Endothelial cell of umbilical vein (primary cell): ENCODE measurements at regions not wholly inside any gene's neighbourhood (a gene's known extent, or its start where the extent isn't known, plus 50 kb on each side); places are given as distances from the start of the nearest gene placed in this dataset.

Source experiments
- BruUV-seq: library from RNA; stranded (reverse); fragments of 400-500 nt; replicated peaks from 2 replicates; lab custom pipeline; 2021; lab: Mats Ljungman, UMichigan
- CTCF ChIA-PET: fragments of 300-600, 350-600 bp; sonication (Branson Sonifier 250); formaldehyde crosslinking; loops from one replicate; lab custom pipeline; 2021; ENCODE audit warnings: antibody characterized with exemption, inconsistent platforms; lab: Charles Lee
- POLR2A ChIA-PET: fragments of 300-600, 350-600 bp; sonication (Branson Sonifier 250); formaldehyde crosslinking; loops from one replicate; lab custom pipeline; 2021; ENCODE audit warnings: antibody characterized with exemption, inconsistent platforms; lab: Charles Lee
- DNase-seq: peaks from one replicate; pipeline ENCODE4 v3.0.0-alpha.2; 2011; ENCODE audit warnings: low read depth, low spot score
- FAIRE-seq: peaks from 2 replicates; lab custom pipeline; 2011; peaks lifted over from hg19 to GRCh38; lab: Jason Lieb, UNC
- H2AFZ ChIP-seq: 2 replicates; pipeline ENCODE4 v1.6.0; 2012; ENCODE audit warnings: low read depth, low read length, control low read depth, inconsistent platforms
- H3K27ac ChIP-seq: 2 replicates; pipeline ENCODE4 v1.5.1; 2011; ENCODE audit warnings: low read depth, mild to moderate bottlenecking, control low read depth, low read length, moderate library complexity; ENCODE audit not compliant: insufficient read depth
- H3K27me3 ChIP-seq, 2 experiments: 2 replicates each; pipeline versions ENCODE4 v1.6.0 to v1.6.1; 2011; ENCODE audit warnings: low read length in 2 of 2, mixed read lengths in 1 of 2; ENCODE audit not compliant: control insufficient read depth in 2 of 2, insufficient read depth in 2 of 2
- H3K36me3 ChIP-seq, 2 experiments: 2 replicates in 1 of 2; 3 replicates in 1 of 2; pipeline ENCODE4 v1.5.1; 2011; ENCODE audit warnings: low read length in 2 of 2, mild to moderate bottlenecking in 1 of 2, moderate library complexity in 1 of 2; ENCODE audit not compliant: control insufficient read depth in 2 of 2, insufficient read depth in 2 of 2; ENCODE audit errors: extremely low read depth in 1 of 2
- H3K4me1 ChIP-seq: 3 replicates; pipeline ENCODE4 v1.5.1; 2011; ENCODE audit warnings: mild to moderate bottlenecking, low read length; ENCODE audit not compliant: control insufficient read depth, insufficient read depth; ENCODE audit errors: extremely low read depth
- H3K4me2 ChIP-seq: 2 replicates; pipeline ENCODE4 v1.6.1; 2011; ENCODE audit warnings: low read length, control low read depth, mixed read lengths; ENCODE audit not compliant: insufficient read depth
- H3K4me3 ChIP-seq, 3 experiments: fragments of 200-600 bp in 1 of 3; sonication (generic), shearing (Covaris generic) in 1 of 3; replicated peaks in 1 of 3; 2 replicates each; pipeline ENCODE4 v1.5.1; 2011 to 2016; ENCODE audit warnings: control low read depth in 3 of 3, low read length in 3 of 3, mild to moderate bottlenecking in 2 of 3, inconsistent platforms in 1 of 3, low read depth in 1 of 3, moderate library complexity in 1 of 3; ENCODE audit not compliant: insufficient read depth in 1 of 3
- H3K79me2 ChIP-seq: 2 replicates; pipeline ENCODE4 v1.6.0; 2012; ENCODE audit warnings: low read length, inconsistent platforms; ENCODE audit not compliant: control insufficient read depth, insufficient read depth
- H3K9ac ChIP-seq: replicated peaks from 2 replicates; pipeline ENCODE3; 2011; ENCODE audit warnings: low read length, control low read depth; ENCODE audit not compliant: insufficient read depth; ENCODE audit errors: extremely low read depth
- H3K9me1 ChIP-seq: replicated peaks from 3 replicates; pipeline ENCODE4 v1.6.0; 2011; ENCODE audit warnings: mild to moderate bottlenecking, low read length; ENCODE audit not compliant: control insufficient read depth, insufficient read depth; ENCODE audit errors: extremely low read depth
- H3K9me3 ChIP-seq: replicated peaks from 2 replicates; pipeline ENCODE4 v1.5.1; 2012; ENCODE audit warnings: low read length, inconsistent platforms; ENCODE audit not compliant: control insufficient read depth, insufficient read depth
- H4K20me1 ChIP-seq: replicated peaks from 2 replicates; pipeline ENCODE3; 2011; ENCODE audit warnings: mild to moderate bottlenecking, low read length; ENCODE audit not compliant: control insufficient read depth, insufficient read depth; ENCODE audit errors: extremely low read depth
- CTCF ChIP-seq, 2 donors: IDR thresholded peaks; 1 replicate in 1 of 2; 2 replicates in 1 of 2; pipeline ENCODE4 v1.5.1; 2011; ENCODE audit warnings: low read length in 2 of 2, mild to moderate bottlenecking in 2 of 2, moderate library complexity in 2 of 2, control low read depth in 1 of 2, inconsistent platforms in 1 of 2, low read depth in 1 of 2; ENCODE audit not compliant: insufficient read depth in 1 of 2; ENCODE audit errors: extremely low read depth in 1 of 2
- EZH2 ChIP-seq: IDR thresholded peaks from 2 replicates; pipeline ENCODE4 v1.6.1; 2012; ENCODE audit warnings: borderline replicate concordance, low read depth, mild to moderate bottlenecking, moderate library complexity, low read length, inconsistent platforms; ENCODE audit not compliant: severe bottlenecking
- FOS ChIP-seq: IDR thresholded peaks from 2 replicates; pipeline ENCODE4 v1.6.1; 2011; ENCODE audit warnings: mild to moderate bottlenecking, low read length, moderate library complexity, borderline replicate concordance; ENCODE audit not compliant: insufficient read depth
- GATA2 ChIP-seq: IDR thresholded peaks from 2 replicates; pipeline ENCODE4 v1.7.0; 2011; ENCODE audit warnings: low read depth, mild to moderate bottlenecking, moderate library complexity, mixed read lengths, low read length; ENCODE audit not compliant: insufficient read length, insufficient read depth
- JUN ChIP-seq: IDR thresholded peaks from 2 replicates; pipeline ENCODE4 v1.6.1; 2011; ENCODE audit warnings: borderline replicate concordance, low read depth; ENCODE audit not compliant: insufficient read length, insufficient read depth
- MAX ChIP-seq: IDR thresholded peaks from 2 replicates; pipeline ENCODE4 v1.6.1; 2011; ENCODE audit not compliant: insufficient read depth, insufficient read length
- MYC ChIP-seq: IDR thresholded peaks from one replicate; pipeline ENCODE4 v1.6.1; 2011; ENCODE audit warnings: mild to moderate bottlenecking, low read depth, low read length
- POLR2A ChIP-seq: IDR thresholded peaks from 2 replicates; pipeline ENCODE4 v1.6.1; 2012; ENCODE audit warnings: low read depth, mild to moderate bottlenecking, control low read depth, low read length
- POLR2AphosphoS5 ChIP-seq: IDR thresholded peaks from 2 replicates; pipeline ENCODE4 v1.6.1; 2012; ENCODE audit warnings: low read depth, mild to moderate bottlenecking, control low read depth, low read length, moderate library complexity; ENCODE audit not compliant: insufficient read depth
- dilution Hi-C: fragments of 300-500 bp; cut with MboI; formaldehyde crosslinking; loops from one replicate; pipeline ENCODE4 v1.15.0; 2019; ENCODE audit warnings: low sequenced_read_pairs; ENCODE audit not compliant: extremely low pct_ligation_motif_present
- intact Hi-C: fragments of 100-400 bp; cut with micrococcal nuclease; formaldehyde crosslinking; loops from one replicate; pipeline ENCODE4 v1.10.0; 2022

- Histone ChIP-seq H3K4me3 (no peak overlapping the region), H3K9ac (no peak overlapping the region), H3K27ac (no peak overlapping the region), H3K4me1 (no peaks in the 10 kb centered on the region), H3K9me1 (no peaks in the 10 kb centered on the region), H3K9me3 (no peaks in the 10 kb centered on the region), H3K27me3 (no peaks in the 10 kb centered on the region), H4K20me1 (no peaks in the 10 kb centered on the region), H3K4me2 (no peak overlapping the region), H3K79me2 (no peaks in the 10 kb centered on the region), H2AFZ (no peak overlapping the region), H3K36me3 (no peaks in the 10 kb centered on the region)
- no peak for TF ChIP-seq MAX
- TF ChIP-seq MYC, result no peak
- no peak for TF ChIP-seq EZH2
- no peak for TF ChIP-seq GATA2
- no peak for TF ChIP-seq FOS
- TF ChIP-seq JUN, result no peak
- no peak for TF ChIP-seq POLR2A
- no peak for TF ChIP-seq POLR2AphosphoS5
- TF ChIP-seq CTCF (IDR thresholded peaks at IDR 0.05; ENCODE audit: extremely low read depth in 1 of 2, insufficient read depth in 1 of 2, low read depth in 1 of 2, low read length in 2 of 2), result no peak
- dilution Hi-C loops, result no loop called here
- POLR2A ChIA-PET, result no interaction called here
- no peak for FAIRE-seq
- CTCF ChIA-PET, result no interaction called here
- no TSS peak for BruUV-seq
- intact Hi-C loops, result no loop called here
- no peak for DNase-seq
Measured at GRCh38 chr2:16058256-16058655, 117.9 kb downstream of the MYCN start.
